Caco-2 (cell line): ENCODE measurements at regions not wholly inside any gene's neighbourhood (a gene's known extent, or its start where the extent isn't known, plus 50 kb on each side); places are given as distances from the start of the nearest gene placed in this dataset.

ENCODE experiments used
- BruUV-seq: library from RNA; stranded (reverse); fragments of 400-500 nt; replicated peaks from 2 replicates; lab custom pipeline; 2021; lab: Mats Ljungman, UMichigan
- CTCF ChIA-PET: fragments of 300-600 bp; sonication (Branson Sonifier 250); formaldehyde crosslinking; loops from one replicate; lab custom pipeline; 2022; ENCODE audit warnings: antibody characterized with exemption; lab: Charles Lee
- POLR2A ChIA-PET: fragments of 300-600 bp; sonication (Branson Sonifier 250); formaldehyde crosslinking; loops from one replicate; lab custom pipeline; 2022; ENCODE audit warnings: antibody characterized with exemption; lab: Charles Lee
- DNase-seq, 2 experiments: peaks; one replicate each; pipeline versions ENCODE4 v3.0.0 to v3.0.0-alpha.2; 2020 to 2022
- H3K27me3 ChIP-seq: replicated peaks from 2 replicates; pipeline ENCODE4 v1.6.0; 2011; ENCODE audit warnings: low read length; ENCODE audit not compliant: control insufficient read depth, insufficient read depth
- H3K36me3 ChIP-seq: 2 replicates; pipeline ENCODE4 v1.5.1; 2011; ENCODE audit warnings: low read length; ENCODE audit not compliant: control insufficient read depth, insufficient read depth
- H3K4me1 ChIP-seq: fragments of 250-450 bp; sonication (Bioruptor Pico); 2 replicates; pipeline ENCODE4 v1.5.1; 2020; ENCODE audit warnings: mild to moderate bottlenecking
- H3K4me3 ChIP-seq: 2 replicates; pipeline ENCODE4 v1.5.1; 2011; ENCODE audit warnings: low read depth, mild to moderate bottlenecking, control low read depth, low read length
- H3K9me3 ChIP-seq: fragments of 250-450 bp; sonication (Bioruptor Pico); 2 replicates; pipeline ENCODE4 v1.5.1; 2020; ENCODE audit warnings: mild to moderate bottlenecking, moderate library complexity
- H3K27ac Mint-ChIP-seq: one replicate; pipeline ENCODE4 v1.8.0; 2022; ENCODE audit warnings: mixed read lengths; ENCODE audit not compliant: unreplicated experiment
- H3K27me3 Mint-ChIP-seq: one replicate; pipeline ENCODE4 v1.8.0; 2022; ENCODE audit warnings: mixed read lengths; ENCODE audit not compliant: insufficient read depth, unreplicated experiment
- H3K36me3 Mint-ChIP-seq: one replicate; pipeline ENCODE4 v1.8.0; 2022; ENCODE audit warnings: mild to moderate bottlenecking, mixed read lengths; ENCODE audit not compliant: insufficient read depth, unreplicated experiment
- H3K4me1 Mint-ChIP-seq: one replicate; pipeline ENCODE4 v1.8.0; 2022; ENCODE audit warnings: low read depth, mixed read lengths; ENCODE audit not compliant: unreplicated experiment
- H3K4me3 Mint-ChIP-seq: one replicate; pipeline ENCODE4 v1.8.0; 2022; ENCODE audit warnings: mild to moderate bottlenecking, moderate library complexity, mixed read lengths; ENCODE audit not compliant: unreplicated experiment
- H3K9me3 Mint-ChIP-seq: one replicate; pipeline ENCODE4 v1.8.0; 2022; ENCODE audit warnings: mixed read lengths; ENCODE audit not compliant: unreplicated experiment
- CTCF ChIP-seq, 2 experiments: fragments of 200-600 bp in 1 of 2; IDR thresholded peaks; 1 replicate in 1 of 2; 2 replicates in 1 of 2; pipeline versions ENCODE4 v1.5.1 to v1.8.0; 2011 to 2022; ENCODE audit warnings: antibody characterized with exemption in 1 of 2, control low read depth in 1 of 2, inconsistent platforms in 1 of 2, low read depth in 1 of 2, low read length in 1 of 2, mild to moderate bottlenecking in 1 of 2, moderate library complexity in 1 of 2; ENCODE audit not compliant: insufficient read depth in 1 of 2, severe bottlenecking in 1 of 2, unreplicated experiment in 1 of 2
- intact Hi-C: fragments of 100-400 bp; cut with micrococcal nuclease; formaldehyde crosslinking; loops from one replicate; pipeline ENCODE4 v1.10.0; 2022; ENCODE audit not compliant: unreplicated experiment

GRCh38 chr13:106213028-106213757 lies 322.3 kb downstream of the EFNB2 start:
- Histone ChIP-seq H3K36me3 (no peaks in the 10 kb centered on the region), H3K4me1 (peaks cover 13% of the 10 kb centered on the region; the same call in 1 of the 2 replicates), H3K27me3 (no peaks in the 10 kb centered on the region), H3K9me3 (no peaks in the 10 kb centered on the region), H3K4me3 (peak overlapping the region; percentile 58)
- Mint-ChIP-seq H3K4me1 (peaks cover 6% of the 10 kb centered on the region), H3K9me3 (no peaks in the 10 kb centered on the region), H3K27ac (peak overlapping the region; percentile 90), H3K4me3 (peak overlapping the region; percentile 78), H3K27me3 (no peaks in the 10 kb centered on the region), H3K36me3 (no peaks in the 10 kb centered on the region)
- TF ChIP-seq CTCF (IDR thresholded peaks at IDR 0.05; ENCODE audit: insufficient read depth in 1 of 2, low read depth in 1 of 2, low read length in 1 of 2, severe bottlenecking in 1 of 2, unreplicated experiment in 1 of 2): no peak
- DNase-seq: peak in 1 of 2 experiments; percentile 30
- intact Hi-C loops: loop anchor here (2.0 to 5.0 kb wide), 3 partner anchors 30 to 111 kb away; no protein-coding TSS in a partner anchor
- ChIA-PET POLR2A (interaction anchor here (0.6 kb wide), 1 partner anchor 113 kb away, joined by 3 read pairs; no protein-coding TSS in a partner anchor), CTCF (no interaction called here)
- TSS peak; percentile 56 for BruUV-seq

- intact Hi-C loops: loop anchor here (2.0 to 5.0 kb wide), 3 partner anchors 30 to 110 kb away; no protein-coding TSS in a partner anchor
- Mint-ChIP-seq H3K4me1 (peaks cover 6% of the 10 kb centered on the region), H3K36me3 (no peaks in the 10 kb centered on the region), H3K4me3 (peak overlapping the region; percentile 78), H3K27me3 (no peaks in the 10 kb centered on the region), H3K27ac (peak overlapping the region; percentile 90), H3K9me3 (no peaks in the 10 kb centered on the region)
- H3K4me1 ChIP-seq: peaks cover 13% of the 10 kb centered on the region; the same call in 1 of the 2 replicates
- no TSS peak for BruUV-seq
- POLR2A ChIA-PET: no interaction called here
- no peaks in the 10 kb centered on the region for H3K27me3 ChIP-seq
- no peak for TF ChIP-seq CTCF (IDR thresholded peaks at IDR 0.05; ENCODE audit: insufficient read depth in 1 of 2, low read depth in 1 of 2, low read length in 1 of 2, severe bottlenecking in 1 of 2, unreplicated experiment in 1 of 2)
- no peaks in the 10 kb centered on the region for H3K36me3 ChIP-seq
- DNase-seq: no peak
- H3K4me3 ChIP-seq: peak overlapping the region; percentile 58
- no peaks in the 10 kb centered on the region for H3K9me3 ChIP-seq
- CTCF ChIA-PET: no interaction called here
These were observed 323.0 kb downstream of the EFNB2 start for GRCh38 chr13:106212386-106213010.

GRCh38 chr13:106210324-106210723 lies 325.1 kb downstream of the EFNB2 start:
- H3K27ac Mint-ChIP-seq: no peak overlapping the region
- no peaks in the 10 kb centered on the region for H3K9me3 ChIP-seq
- POLR2A ChIA-PET: no interaction called here
- no peak overlapping the region for H3K4me3 ChIP-seq
- CTCF ChIA-PET: no interaction called here
- no peaks in the 10 kb centered on the region for H3K27me3 ChIP-seq
- H3K9me3 Mint-ChIP-seq: no peaks in the 10 kb centered on the region
- H3K4me1 Mint-ChIP-seq: peaks cover 6% of the 10 kb centered on the region
- H3K36me3 ChIP-seq: no peaks in the 10 kb centered on the region
- intact Hi-C loops: loop anchor here (5.0 kb wide), 2 partner anchors 68 to 108 kb away; no protein-coding TSS in a partner anchor
- no TSS peak for BruUV-seq
- DNase-seq: no peak
- no peak for TF ChIP-seq CTCF (IDR thresholded peaks at IDR 0.05; ENCODE audit: insufficient read depth in 1 of 2, low read depth in 1 of 2, low read length in 1 of 2, severe bottlenecking in 1 of 2, unreplicated experiment in 1 of 2)
- no peak overlapping the region for H3K4me3 Mint-ChIP-seq
- no peaks in the 10 kb centered on the region for H3K36me3 Mint-ChIP-seq
- no peaks in the 10 kb centered on the region for H3K27me3 Mint-ChIP-seq
- peaks cover 13% of the 10 kb centered on the region; the same call in 1 of the 2 replicates for H3K4me1 ChIP-seq
